MCF 10A (cell line): ENCODE measurements at regions not wholly inside any gene's neighbourhood (a gene's known extent, or its start where the extent isn't known, plus 50 kb on each side); places are given as distances from the start of the nearest gene placed in this dataset.

Source experiments
- BruUV-seq: library from RNA; stranded (reverse); fragments of 400-500 nt; replicated peaks from 2 replicates; lab custom pipeline; 2021; lab: Mats Ljungman, UMichigan
- CTCF ChIA-PET: fragments of 300-600 bp; sonication (Branson Sonifier 250); formaldehyde crosslinking; extraction: SDS; loops from one replicate; lab custom pipeline; 2021; ENCODE audit warnings: antibody characterized with exemption, inconsistent platforms; lab: Yijun Ruan, JAX
- POLR2A ChIA-PET: fragments of 300-600, 350-650 bp; sonication (Branson Sonifier 250); formaldehyde crosslinking; extraction: SDS; loops from one replicate; lab custom pipeline; 2020; ENCODE audit warnings: antibody characterized with exemption, inconsistent platforms; lab: Yijun Ruan, JAX
- DNase-seq: peaks from one replicate; pipeline ENCODE4 v3.0.0-alpha.2; 2018; ENCODE audit not compliant: unreplicated experiment
- H3K27ac Mint-ChIP-seq: one replicate; pipeline ENCODE4 v1.8.0; 2022; ENCODE audit warnings: mild to moderate bottlenecking, low read depth, mixed read lengths; ENCODE audit not compliant: unreplicated experiment
- H3K27me3 Mint-ChIP-seq: one replicate; pipeline ENCODE4 v1.8.0; 2022; ENCODE audit warnings: mixed read lengths; ENCODE audit not compliant: insufficient read depth, unreplicated experiment
- H3K36me3 Mint-ChIP-seq: one replicate; pipeline ENCODE4 v1.8.0; 2022; ENCODE audit warnings: mild to moderate bottlenecking, moderate library complexity, mixed read lengths; ENCODE audit not compliant: insufficient read depth, unreplicated experiment
- H3K4me1 Mint-ChIP-seq: one replicate; pipeline ENCODE4 v1.8.0; 2022; ENCODE audit warnings: mixed read lengths; ENCODE audit not compliant: insufficient read depth, unreplicated experiment
- H3K4me3 Mint-ChIP-seq: one replicate; pipeline ENCODE4 v1.8.0; 2022; ENCODE audit warnings: mild to moderate bottlenecking, moderate library complexity, mixed read lengths; ENCODE audit not compliant: unreplicated experiment
- H3K9me3 Mint-ChIP-seq: one replicate; pipeline ENCODE4 v1.8.0; 2022; ENCODE audit warnings: mixed read lengths; ENCODE audit not compliant: unreplicated experiment
- CTCF ChIP-seq: fragments of 200-600 bp; IDR thresholded peaks from one replicate; pipeline ENCODE4 v1.8.0; 2022; ENCODE audit warnings: antibody characterized with exemption, mild to moderate bottlenecking; ENCODE audit not compliant: unreplicated experiment
- intact Hi-C: fragments of 100-400 bp; cut with micrococcal nuclease; formaldehyde crosslinking; loops from 2 replicates; pipeline ENCODE4 v1.14.1; 2022

GRCh38 chr2:120401275-120402066, 55.5 kb downstream of the INHBB start:
- no peak overlapping the region for H3K27ac Mint-ChIP-seq

GRCh38 chr2:120402067-120402433, 56.1 kb downstream of the INHBB start:
- peaks cover 5% of the 10 kb centered on the region for H3K4me1 Mint-ChIP-seq
- ChIA-PET CTCF (no interaction called here), POLR2A (no interaction called here)
- H3K36me3 Mint-ChIP-seq = no peaks in the 10 kb centered on the region
- H3K9me3 Mint-ChIP-seq = no peaks in the 10 kb centered on the region
- no peak overlapping the region for H3K4me3 Mint-ChIP-seq
- intact Hi-C loops = no loop called here
- no peak for DNase-seq
- BruUV-seq = no TSS peak
- no peak overlapping the region for H3K27ac Mint-ChIP-seq
- no peaks in the 10 kb centered on the region for H3K27me3 Mint-ChIP-seq
- TF ChIP-seq CTCF = no peak

More at GRCh38 chr2:120401275-120402066, 55.5 kb downstream of the INHBB start:
- Mint-ChIP-seq H3K36me3 (no peaks in the 10 kb centered on the region), H3K4me3 (no peak overlapping the region), H3K27me3 (no peaks in the 10 kb centered on the region), H3K9me3 (no peaks in the 10 kb centered on the region), H3K4me1 (peaks cover 5% of the 10 kb centered on the region)
- no peak for DNase-seq
- CTCF ChIA-PET = no interaction called here
- intact Hi-C loops = no loop called here
- POLR2A ChIA-PET = no interaction called here
- no peak for TF ChIP-seq CTCF
- BruUV-seq = no TSS peak

- no TSS peak for BruUV-seq
- H3K4me3 Mint-ChIP-seq = no peak overlapping the region
- no peak for DNase-seq
- H3K27ac Mint-ChIP-seq = no peak overlapping the region
- ChIA-PET CTCF (no interaction called here), POLR2A (no interaction called here)
- intact Hi-C loops = no loop called here
- H3K9me3 Mint-ChIP-seq = no peaks in the 10 kb centered on the region
- H3K36me3 Mint-ChIP-seq = no peaks in the 10 kb centered on the region
- H3K4me1 Mint-ChIP-seq = peaks cover 5% of the 10 kb centered on the region
- no peaks in the 10 kb centered on the region for H3K27me3 Mint-ChIP-seq
- no peak for TF ChIP-seq CTCF
These were observed 56.6 kb downstream of the INHBB start for GRCh38 chr2:120402508-120402907.

GRCh38 chr2:120403261-120403660, 57.3 kb downstream of the INHBB start:
- intact Hi-C loops = no loop called here
- ChIA-PET POLR2A (no interaction called here), CTCF (no interaction called here)
- BruUV-seq = no TSS peak
- H3K9me3 Mint-ChIP-seq = no peaks in the 10 kb centered on the region
- no peaks in the 10 kb centered on the region for H3K36me3 Mint-ChIP-seq
- H3K27ac Mint-ChIP-seq = no peak overlapping the region
- no peak for TF ChIP-seq CTCF
- no peaks in the 10 kb centered on the region for H3K27me3 Mint-ChIP-seq
- peaks cover 5% of the 10 kb centered on the region for H3K4me1 Mint-ChIP-seq
- H3K4me3 Mint-ChIP-seq = no peak overlapping the region
- DNase-seq = no peak
